Esophagus muscularis mucosa (tissue), 4 donors: ENCODE measurements at regions not wholly inside any gene's neighbourhood (a gene's known extent, or its start where the extent isn't known, plus 50 kb on each side); places are given as distances from the start of the nearest gene placed in this dataset.

Experiments used
- DNase-seq: peaks from one replicate; pipeline ENCODE4 v3.0.0-alpha.2; 2017; ENCODE audit errors: extremely low spot score
- H3K27ac ChIP-seq, 4 donors: fragments of 200-600 bp; sonication (generic); replicated peaks in 1 of 4; 1 replicate in 3 of 4; 2 replicates in 1 of 4; pipeline ENCODE4 v1.5.1; 2016 to 2019; ENCODE audit warnings: mild to moderate bottlenecking in 1 of 4
- H3K27me3 ChIP-seq, 4 donors: fragments of 200-600 bp; sonication (generic); one replicate each; pipeline versions ENCODE4 v1.5.1 to v1.6.0; 2016 to 2019
- H3K36me3 ChIP-seq, 4 donors: fragments of 200-600 bp; sonication (generic); one replicate each; pipeline ENCODE4 v1.5.1; 2016 to 2019
- H3K4me1 ChIP-seq, 4 donors: fragments of 200-600 bp; sonication (generic); one replicate each; pipeline ENCODE4 v1.5.1; 2016 to 2019
- H3K4me3 ChIP-seq, 4 donors: fragments of 200-600 bp; sonication (generic); 1 replicate in 2 of 4; 2 replicates in 2 of 4; pipeline ENCODE4 v1.5.1; 2016 to 2019; ENCODE audit warnings: mild to moderate bottlenecking in 4 of 4, moderate library complexity in 1 of 4
- H3K9me3 ChIP-seq, 4 donors: fragments of 200-600 bp; sonication (generic); 1 replicate in 3 of 4; 2 replicates in 1 of 4; pipeline ENCODE4 v1.5.1; 2016 to 2019
- CTCF ChIP-seq, 3 experiments: fragments of 200-600 bp in 2 of 3; fragments of 450-650 bp in 1 of 3; sonication (generic) in 2 of 3; IDR thresholded peaks; one replicate each; pipeline ENCODE4 v1.5.1; 2017 to 2019; ENCODE audit warnings: antibody characterized with exemption in 3 of 3, mild to moderate bottlenecking in 2 of 3, moderate library complexity in 1 of 3
- EP300 ChIP-seq: sonication (generic); formaldehyde crosslinking; IDR thresholded peaks from one replicate; pipeline ENCODE4 v1.6.1; 2017; ENCODE audit warnings: antibody characterized with exemption
- POLR2A ChIP-seq: fragments of 450-650 bp; IDR thresholded peaks from one replicate; pipeline ENCODE4 v1.6.1; 2017; ENCODE audit warnings: antibody characterized with exemption, moderate library complexity, mild to moderate bottlenecking, low read depth
- POLR2AphosphoS5 ChIP-seq, 2 donors: sonication (generic); formaldehyde crosslinking; IDR thresholded peaks; one replicate each; pipeline ENCODE4 v1.6.1; 2017; ENCODE audit warnings: antibody characterized with exemption in 2 of 2
- WGBS: methylation state at CpG from one replicate; pipeline ENCODE4 v1.1.5; 2018; 5-methylcytosine and 5-hydroxymethylcytosine counted together
- intact Hi-C: fragments of 100-400 bp; cut with DNase I; formaldehyde crosslinking; loops from one replicate; pipeline ENCODE4 v1.15.1; 2023

DNA sequence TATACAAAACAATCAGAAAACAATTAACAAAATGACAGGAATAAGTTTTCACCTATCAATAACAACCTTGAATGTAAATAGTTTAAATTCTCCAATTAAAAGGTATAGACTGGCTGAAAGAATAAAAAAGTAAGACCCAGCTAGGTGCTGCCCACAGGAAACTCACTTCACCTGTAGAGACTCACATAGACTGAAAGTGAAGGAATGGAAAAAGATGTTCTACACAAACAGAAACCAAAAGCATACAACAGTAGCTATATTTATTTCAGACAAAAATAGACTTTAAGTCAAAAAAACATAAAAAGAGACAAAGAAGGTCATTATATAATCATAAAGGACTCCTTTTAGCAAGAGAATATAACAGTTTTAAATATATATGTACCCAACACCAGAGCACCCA is 152.4 kb upstream of the PWP1 start:
- intact Hi-C loops = no loop called here
- no peak overlapping the region for H3K27ac ChIP-seq
- TF ChIP-seq POLR2A (no peak), CTCF (IDR thresholded peaks at IDR 0.05) (no peak), POLR2AphosphoS5 (IDR thresholded peaks at IDR 0.05) (no peak), EP300 (no peak)
- no peak for DNase-seq
- H3K4me1 ChIP-seq = peaks cover 0 to 4% (median 1%) of the 10 kb centered on the region in 4 donors
- H3K36me3 ChIP-seq = no peaks in the 10 kb centered on the region
- H3K9me3 ChIP-seq = peaks cover 0 to 6% (median 2%) of the 10 kb centered on the region in 4 donors
- no peaks in the 10 kb centered on the region for H3K27me3 ChIP-seq
- H3K4me3 ChIP-seq = no peak overlapping the region

DNA sequence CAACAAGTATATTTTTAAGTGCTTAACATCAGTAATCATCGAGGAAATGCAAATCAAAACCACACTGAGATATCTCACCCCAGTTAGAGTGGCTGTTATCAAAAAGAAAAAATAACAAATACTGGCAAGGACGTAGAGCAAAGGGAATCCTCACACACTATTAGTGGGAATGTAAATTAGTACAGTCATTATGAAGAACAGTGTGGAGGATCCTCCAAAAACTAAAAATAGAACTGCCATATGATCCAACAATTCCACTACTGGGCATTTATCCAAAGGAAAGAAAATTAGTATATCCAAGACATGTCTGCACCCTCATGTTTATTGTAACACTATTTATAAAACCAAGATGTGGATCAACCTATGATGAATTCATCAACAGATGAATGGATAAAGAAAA is 149.0 kb upstream of the PWP1 start:
- Histone ChIP-seq H3K27me3 (no peaks in the 10 kb centered on the region), H3K4me1 (peaks cover 0 to 4% (median 1%) of the 10 kb centered on the region in 4 donors), H3K27ac (no peak overlapping the region), H3K36me3 (no peaks in the 10 kb centered on the region), H3K9me3 (peaks cover 0 to 6% (median 2%) of the 10 kb centered on the region in 4 donors), H3K4me3 (no peak overlapping the region)
- intact Hi-C loops = no loop called here
- no peak for TF ChIP-seq EP300
- no peak for TF ChIP-seq POLR2A
- TF ChIP-seq POLR2AphosphoS5 (IDR thresholded peaks at IDR 0.05) = no peak
- no peak for TF ChIP-seq CTCF (IDR thresholded peaks at IDR 0.05)
- DNase-seq = no peak
- whole genome bisulfite sequencing = 19% methylated on average over 2 of the region's 2 CpGs

GRCh38 chr12:107537464-107538119 is 148.0 kb upstream of the PWP1 start:
- TF ChIP-seq EP300 (no peak), POLR2A (no peak), POLR2AphosphoS5 (IDR thresholded peaks at IDR 0.05) (no peak), CTCF (IDR thresholded peaks at IDR 0.05) (no peak)
- 85% methylated on average over 3 of the region's 5 CpGs for WGBS
- Histone ChIP-seq H3K9me3 (peaks cover 0 to 3% (median 0%) of the 10 kb centered on the region in 4 donors), H3K4me3 (no peak overlapping the region), H3K27ac (no peak overlapping the region), H3K4me1 (peaks cover 0 to 4% (median 1%) of the 10 kb centered on the region in 4 donors), H3K27me3 (no peaks in the 10 kb centered on the region), H3K36me3 (no peaks in the 10 kb centered on the region)
- peak; percentile 90 for DNase-seq
- intact Hi-C loops = no loop called here

GRCh38 chr12:107539196-107539939 is 146.2 kb upstream of the PWP1 start:
- TF ChIP-seq POLR2AphosphoS5 (IDR thresholded peaks at IDR 0.05) (no peak), POLR2A (no peak), EP300 (no peak)
- Histone ChIP-seq H3K4me1 (peaks cover 0 to 4% (median 1%) of the 10 kb centered on the region in 4 donors), H3K27ac (no peak overlapping the region), H3K27me3 (no peaks in the 10 kb centered on the region), H3K36me3 (no peaks in the 10 kb centered on the region), H3K4me3 (no peak overlapping the region), H3K9me3 (no peaks in the 10 kb centered on the region)
- DNase-seq = peak; percentile 50
- 86% methylated on average over 5 of the region's 5 CpGs for WGBS
- intact Hi-C loops = no loop called here

DNA sequence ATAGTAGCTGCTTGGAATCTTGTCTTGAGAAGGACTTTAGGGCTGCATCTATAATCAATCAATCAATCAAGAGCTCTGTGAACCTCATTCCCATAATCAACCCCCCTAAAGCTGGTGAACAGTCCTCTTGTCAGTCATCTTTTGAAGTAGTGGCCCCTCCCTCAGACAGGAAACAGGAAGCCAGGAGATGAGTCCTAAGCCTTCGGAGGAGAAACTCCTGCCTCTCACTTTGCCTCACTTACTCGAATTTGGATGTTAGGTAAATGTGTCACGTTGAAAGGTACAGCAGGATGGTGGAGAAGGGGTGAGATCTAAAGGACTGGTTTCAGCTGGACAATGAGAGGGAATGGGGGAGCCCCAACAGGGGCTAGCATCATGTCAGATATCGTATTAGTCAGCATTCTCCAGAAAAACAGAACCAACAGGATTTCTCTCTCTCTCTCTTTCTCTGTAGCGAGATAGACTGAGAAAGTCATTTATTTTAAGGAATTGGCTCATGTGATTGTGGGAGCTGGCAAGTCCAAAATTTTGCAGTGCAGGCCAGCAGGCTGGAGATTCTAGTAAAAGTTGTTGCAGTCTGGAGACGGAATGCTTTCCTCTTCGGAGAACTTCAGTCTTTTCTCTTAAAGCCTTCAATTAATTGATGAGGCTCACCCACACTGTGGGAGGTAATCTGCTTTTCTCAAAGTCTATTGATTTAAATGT is 144.4 kb upstream of the PWP1 start:
- Histone ChIP-seq H3K27me3 (no peaks in the 10 kb centered on the region), H3K27ac (no peak overlapping the region), H3K4me1 (peaks cover 0 to 4% (median 3%) of the 10 kb centered on the region in 4 donors), H3K9me3 (no peaks in the 10 kb centered on the region), H3K4me3 (no peak overlapping the region), H3K36me3 (no peaks in the 10 kb centered on the region)
- peak; percentile 66 for DNase-seq
- intact Hi-C loops = no loop called here
- WGBS = 70% methylated on average over 7 of the region's 7 CpGs
- TF ChIP-seq CTCF (IDR thresholded peaks at IDR 0.05) = no peak
- no peak for TF ChIP-seq EP300
- no peak for TF ChIP-seq POLR2AphosphoS5 (IDR thresholded peaks at IDR 0.05)
- TF ChIP-seq POLR2A = no peak
